PC-9 (cell line): ENCODE measurements at regions not wholly inside any gene's neighbourhood (a gene's known extent, or its start where the extent isn't known, plus 50 kb on each side); places are given as distances from the start of the nearest gene placed in this dataset.

Experiments
- BruUV-seq: library from RNA; stranded (reverse); fragments of 400-500 nt; replicated peaks from 2 replicates; lab custom pipeline; 2021; lab: Mats Ljungman, UMichigan
- CTCF ChIA-PET: fragments of 300-600 bp; sonication (Branson Sonifier 250); formaldehyde crosslinking; loops from one replicate; lab custom pipeline; 2022; ENCODE audit warnings: antibody characterized with exemption; lab: Charles Lee
- POLR2A ChIA-PET: fragments of 300-600 bp; sonication (Branson Sonifier 250); formaldehyde crosslinking; loops from one replicate; lab custom pipeline; 2022; ENCODE audit warnings: antibody characterized with exemption; ENCODE audit not compliant: unreplicated experiment; lab: Charles Lee
- DNase-seq, 2 experiments: peaks; one replicate each; pipeline versions ENCODE4 v3.0.0 to v3.0.0-alpha.2; 2015 to 2022; ENCODE audit warnings: mixed read lengths in 1 of 2
- H2AFZ ChIP-seq: fragments of 200-600 bp; sonication (generic); 2 replicates; pipeline ENCODE4 v1.8.1; 2017; ENCODE audit warnings: antibody characterized with exemption
- H3F3A ChIP-seq: fragments of 200-600 bp; sonication (generic); 2 replicates; pipeline ENCODE4 v1.8.1; 2017; ENCODE audit warnings: antibody characterized with exemption, mild to moderate bottlenecking, low read depth; ENCODE audit not compliant: insufficient read depth
- H3K27ac ChIP-seq: fragments of 200-600 bp; sonication (generic); 2 replicates; pipeline ENCODE4 v1.6.1; 2016; ENCODE audit warnings: mixed run types
- H3K27me3 ChIP-seq: fragments of 200-600 bp; sonication (generic); 2 replicates; pipeline ENCODE4 v1.6.1; 2016; ENCODE audit warnings: low read depth, mixed run types; ENCODE audit not compliant: insufficient read depth
- H3K36me3 ChIP-seq: fragments of 200-600 bp; sonication (generic); 2 replicates; pipeline ENCODE4 v1.6.1; 2016; ENCODE audit warnings: low read depth, mixed run types
- H3K4me1 ChIP-seq: fragments of 200-600 bp; sonication (generic); replicated peaks from 2 replicates; pipeline ENCODE4 v1.6.1; 2016; ENCODE audit warnings: mixed run types; ENCODE audit not compliant: insufficient read depth
- H3K4me2 ChIP-seq: fragments of 200-600 bp; sonication (generic); 2 replicates; pipeline ENCODE4 v1.6.1; 2017; ENCODE audit warnings: mixed run types
- H3K4me3 ChIP-seq: fragments of 200-600 bp; sonication (generic); 2 replicates; pipeline ENCODE4 v1.6.1; 2016; ENCODE audit warnings: mixed run types
- H3K79me2 ChIP-seq: fragments of 200-600 bp; sonication (generic); 2 replicates; pipeline ENCODE4 v1.6.1; 2017; ENCODE audit warnings: low read depth, mixed run types
- H3K9me2 ChIP-seq: fragments of 200-600 bp; sonication (generic); 2 replicates; pipeline ENCODE4 v1.8.1; 2017; ENCODE audit warnings: mild to moderate bottlenecking; ENCODE audit not compliant: insufficient read depth
- H3K9me3 ChIP-seq: fragments of 200-600 bp; sonication (generic); 2 replicates; pipeline ENCODE4 v1.8.1; 2016; ENCODE audit warnings: low read depth; ENCODE audit not compliant: insufficient read depth
- H4K20me1 ChIP-seq: fragments of 200-600 bp; sonication (generic); 2 replicates; pipeline ENCODE4 v1.8.1; 2017; ENCODE audit not compliant: insufficient read depth
- EZH2 ChIP-seq: fragments of 200-600 bp; sonication (generic); IDR thresholded peaks from 2 replicates; pipeline ENCODE4 v1.8.0; 2017; ENCODE audit warnings: antibody characterized with exemption, low read depth
- intact Hi-C: fragments of 100-400 bp; cut with micrococcal nuclease; formaldehyde crosslinking; loops from one replicate; pipeline ENCODE4 v1.10.0; 2022; ENCODE audit not compliant: unreplicated experiment
- TF ChIP-seq, protein P1 (sequence below): fragments of 200-600 bp; sonication (generic); conservative IDR thresholded peaks from 2 replicates; pipeline ENCODE4 v1.6.1; 2017; ENCODE audit warnings: mixed run types, antibody characterized with exemption, mild to moderate bottlenecking, moderate library complexity

GRCh38 chr12:87082756-87083155 lies 826.6 kb upstream of the MGAT4C start:
- no TSS peak for BruUV-seq
- intact Hi-C loops: no loop called here
- Histone ChIP-seq H3K4me2 (no peak overlapping the region), H3K9me2 (no peaks in the 10 kb centered on the region), H3K4me1 (no peaks in the 10 kb centered on the region), H3K4me3 (no peak overlapping the region), H3K79me2 (no peaks in the 10 kb centered on the region), H3K27ac (no peak overlapping the region), H3K27me3 (no peaks in the 10 kb centered on the region), H2AFZ (no peak overlapping the region), H3F3A (no peaks in the 10 kb centered on the region), H3K9me3 (no peaks in the 10 kb centered on the region), H4K20me1 (no peaks in the 10 kb centered on the region), H3K36me3 (no peaks in the 10 kb centered on the region)
- TF ChIP-seq EZH2: no peak
- TF ChIP-seq, protein P1, sequence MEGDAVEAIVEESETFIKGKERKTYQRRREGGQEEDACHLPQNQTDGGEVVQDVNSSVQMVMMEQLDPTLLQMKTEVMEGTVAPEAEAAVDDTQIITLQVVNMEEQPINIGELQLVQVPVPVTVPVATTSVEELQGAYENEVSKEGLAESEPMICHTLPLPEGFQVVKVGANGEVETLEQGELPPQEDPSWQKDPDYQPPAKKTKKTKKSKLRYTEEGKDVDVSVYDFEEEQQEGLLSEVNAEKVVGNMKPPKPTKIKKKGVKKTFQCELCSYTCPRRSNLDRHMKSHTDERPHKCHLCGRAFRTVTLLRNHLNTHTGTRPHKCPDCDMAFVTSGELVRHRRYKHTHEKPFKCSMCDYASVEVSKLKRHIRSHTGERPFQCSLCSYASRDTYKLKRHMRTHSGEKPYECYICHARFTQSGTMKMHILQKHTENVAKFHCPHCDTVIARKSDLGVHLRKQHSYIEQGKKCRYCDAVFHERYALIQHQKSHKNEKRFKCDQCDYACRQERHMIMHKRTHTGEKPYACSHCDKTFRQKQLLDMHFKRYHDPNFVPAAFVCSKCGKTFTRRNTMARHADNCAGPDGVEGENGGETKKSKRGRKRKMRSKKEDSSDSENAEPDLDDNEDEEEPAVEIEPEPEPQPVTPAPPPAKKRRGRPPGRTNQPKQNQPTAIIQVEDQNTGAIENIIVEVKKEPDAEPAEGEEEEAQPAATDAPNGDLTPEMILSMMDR: no peak
- CTCF ChIA-PET: no interaction called here
- no peak for DNase-seq
- POLR2A ChIA-PET: no interaction called here

DNA sequence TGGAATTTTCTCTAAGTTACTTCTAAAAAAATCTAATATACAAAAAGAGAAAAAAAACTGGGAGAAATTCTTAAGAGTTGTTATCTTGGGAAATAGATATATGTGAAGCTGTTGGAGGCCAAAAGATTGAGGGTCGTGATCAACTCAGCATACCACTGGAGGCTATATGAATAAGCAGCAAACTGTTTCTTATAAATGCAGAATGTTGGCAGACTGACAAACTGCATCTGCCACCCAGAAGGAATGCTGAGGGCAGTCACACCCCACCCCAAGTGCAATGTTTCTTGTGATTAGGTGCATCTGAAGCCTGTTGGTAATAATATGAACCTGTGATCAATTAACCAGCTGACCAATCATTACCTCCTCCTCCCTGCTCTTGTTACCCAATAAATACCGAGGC lies 818.6 kb upstream of the MGAT4C start:
- H3K4me1 ChIP-seq: no peaks in the 10 kb centered on the region
- TF ChIP-seq, protein P1: no peak
- TF ChIP-seq EZH2: no peak
- BruUV-seq: no TSS peak
- H3K79me2 ChIP-seq: no peaks in the 10 kb centered on the region
- H2AFZ ChIP-seq: no peak overlapping the region
- H3K27me3 ChIP-seq: no peaks in the 10 kb centered on the region
- DNase-seq: no peak
- ChIA-PET CTCF (no interaction called here), POLR2A (no interaction called here)
- no peak overlapping the region for H3K4me2 ChIP-seq
- H3K9me2 ChIP-seq: no peaks in the 10 kb centered on the region
- H3K9me3 ChIP-seq: no peaks in the 10 kb centered on the region
- no peak overlapping the region for H3K27ac ChIP-seq
- H3K36me3 ChIP-seq: no peaks in the 10 kb centered on the region
- H3F3A ChIP-seq: no peaks in the 10 kb centered on the region
- no peak overlapping the region for H3K4me3 ChIP-seq
- H4K20me1 ChIP-seq: no peaks in the 10 kb centered on the region
- intact Hi-C loops: no loop called here

DNA sequence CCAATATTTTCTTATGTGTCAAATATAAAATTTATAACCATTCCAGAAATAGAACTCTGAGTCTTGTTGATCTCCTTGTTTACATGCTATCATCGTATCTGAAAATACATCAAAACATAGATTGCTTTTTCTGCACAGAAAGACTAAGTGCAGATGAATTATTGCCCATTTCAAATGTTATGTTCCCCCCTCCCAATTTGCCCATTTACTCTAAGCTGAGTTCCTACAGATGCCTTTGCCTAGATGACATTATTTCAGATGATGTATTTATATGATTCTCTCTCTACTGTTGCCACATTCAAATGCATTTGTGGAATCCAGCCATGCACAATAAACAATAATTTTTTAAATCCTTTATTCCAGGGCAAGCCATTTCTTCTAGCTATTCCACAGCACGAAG lies 810.1 kb upstream of the MGAT4C start:
- BruUV-seq: no TSS peak
- Histone ChIP-seq H4K20me1 (no peaks in the 10 kb centered on the region), H3K27me3 (no peaks in the 10 kb centered on the region), H3K9me3 (no peaks in the 10 kb centered on the region), H3K4me3 (no peak overlapping the region), H3F3A (no peaks in the 10 kb centered on the region), H3K9me2 (no peaks in the 10 kb centered on the region; the same call in 1 of the 2 replicates), H2AFZ (no peak overlapping the region), H3K79me2 (no peaks in the 10 kb centered on the region), H3K27ac (no peak overlapping the region), H3K4me2 (no peak overlapping the region), H3K36me3 (no peaks in the 10 kb centered on the region), H3K4me1 (no peaks in the 10 kb centered on the region)
- ChIA-PET POLR2A (interaction anchor here (0.5 kb wide), 1 partner anchor 170 kb away, joined by 3 read pairs; no protein-coding TSS in a partner anchor), CTCF (no interaction called here)
- TF ChIP-seq, protein P1: no peak
- TF ChIP-seq EZH2: no peak
- no peak for DNase-seq
- intact Hi-C loops: no loop called here
